Stomach (tissue), 8 donors: ENCODE measurements at regions not wholly inside any gene's neighbourhood (a gene's known extent, or its start where the extent isn't known, plus 50 kb on each side); places are given as distances from the start of the nearest gene placed in this dataset.

Experiments
- DNase-seq, 2 donors: peaks; one replicate each; pipeline versions ENCODE4 v3.0.0 to v3.0.0-alpha.2; 2013 to 2019
- H3K27ac ChIP-seq, 5 donors: fragments of 200-600 bp in 4 of 5; sonication (generic) in 4 of 5; one replicate each; pipeline ENCODE4 v1.5.1; 2013 to 2019; ENCODE audit warnings: mild to moderate bottlenecking in 1 of 5, moderate library complexity in 1 of 5
- H3K27me3 ChIP-seq, 3 donors: fragments of 200-600 bp; sonication (generic); one replicate each; pipeline ENCODE4 v1.5.1; 2017 to 2019; ENCODE audit warnings: mixed run types in 1 of 3
- H3K36me3 ChIP-seq, 4 donors: fragments of 200-600 bp; sonication (generic); 1 replicate in 3 of 4; 2 replicates in 1 of 4; pipeline ENCODE4 v1.5.1; 2016 to 2019
- H3K4me1 ChIP-seq, 4 donors: fragments of 200-600 bp; sonication (generic); one replicate each; pipeline ENCODE4 v1.5.1; 2016 to 2019
- H3K4me3 ChIP-seq, 4 donors: fragments of 200-600 bp; sonication (generic) in 3 of 4; one replicate each; pipeline ENCODE4 v1.5.1; 2016 to 2019; ENCODE audit warnings: mild to moderate bottlenecking in 1 of 4
- H3K9me3 ChIP-seq, 4 donors: fragments of 200-600 bp; sonication (generic); one replicate each; pipeline ENCODE4 v1.5.1; 2016 to 2019
- EP300 ChIP-seq: sonication (generic); formaldehyde crosslinking; IDR thresholded peaks from one replicate; pipeline ENCODE4 v1.6.1; 2017; ENCODE audit warnings: antibody characterized with exemption
- POLR2A ChIP-seq, 4 donors: fragments of 450-650 bp; IDR thresholded peaks; one replicate each; pipeline ENCODE4 v1.6.1; 2016; ENCODE audit warnings: antibody characterized with exemption in 4 of 4, control low read depth in 2 of 4, mild to moderate bottlenecking in 1 of 4, moderate library complexity in 1 of 4
- POLR2AphosphoS5 ChIP-seq, 3 donors: sonication (generic); formaldehyde crosslinking; IDR thresholded peaks; one replicate each; pipeline ENCODE4 v1.6.1; 2016; ENCODE audit warnings: antibody characterized with exemption in 3 of 3
- WGBS, 5 donors: extraction: QIAGEN DNeasy Blood & Tissue Kit in 3 of 5; methylation state at CpG; one replicate each; pipeline versions ENCODE4 v1.1.5 to v1.1.7; 2013 to 2018; 5-methylcytosine and 5-hydroxymethylcytosine counted together
- intact Hi-C: fragments of 100-400 bp; cut with DNase I; formaldehyde crosslinking; loops from one replicate; pipeline ENCODE4 v1.15.1; 2023; ENCODE audit warnings: low total_unique reads
- TF ChIP-seq, protein P1 (sequence below), 7 experiments: fragments of 450-650 bp in 4 of 7; fragments of 200-600 bp in 3 of 7; sonication (generic) in 3 of 7; IDR thresholded peaks; one replicate each; pipeline ENCODE4 v1.5.1; 2016 to 2019; ENCODE audit warnings: antibody characterized with exemption in 7 of 7, control low read depth in 2 of 7, mild to moderate bottlenecking in 1 of 7
- donor health status: healthy with polysubstance abuse.
- donor health status: Bipolar disorder and iron deficiency.
- donor health status: healthy.

DNA sequence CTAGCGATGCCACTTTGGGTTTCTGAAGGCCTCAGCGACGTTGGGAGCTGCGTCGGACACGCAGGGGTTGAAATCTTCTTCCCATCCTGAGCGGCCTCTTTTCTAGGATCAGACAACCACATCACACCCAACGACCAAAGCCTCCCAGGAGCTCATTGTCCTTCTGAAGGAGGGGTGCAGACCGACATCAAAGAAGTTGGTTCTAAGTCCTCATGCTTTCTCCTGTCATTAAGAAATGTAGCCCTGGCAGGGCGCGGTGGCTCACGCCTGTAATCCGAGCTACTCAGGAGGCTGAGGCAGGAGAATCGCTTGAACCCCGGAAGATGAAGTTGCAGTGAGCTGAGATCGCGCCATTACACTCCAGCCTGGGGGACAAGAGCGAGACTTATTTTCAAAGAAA is 1681.9 kb downstream of the TP53TG3F start:
- DNase-seq: no peak

GRCh38 chr16:35142147-35142808 is 1682.9 kb downstream of the TP53TG3F start:
- Histone ChIP-seq H3K4me1 (no peaks in the 10 kb centered on the region), H3K27me3 (no peaks in the 10 kb centered on the region), H3K9me3 (peaks cover 0 to 87% (median 74%) of the 10 kb centered on the region in 4 donors), H3K4me3 (no peak overlapping the region), H3K27ac (no peak overlapping the region), H3K36me3 (no peaks in the 10 kb centered on the region)
- 56 to 65% (median 60%) methylated on average over 6 of the region's 6 CpGs for WGBS, 5 donors
- intact Hi-C loops: no loop called here
- DNase-seq: no peak
- TF ChIP-seq, protein P1, sequence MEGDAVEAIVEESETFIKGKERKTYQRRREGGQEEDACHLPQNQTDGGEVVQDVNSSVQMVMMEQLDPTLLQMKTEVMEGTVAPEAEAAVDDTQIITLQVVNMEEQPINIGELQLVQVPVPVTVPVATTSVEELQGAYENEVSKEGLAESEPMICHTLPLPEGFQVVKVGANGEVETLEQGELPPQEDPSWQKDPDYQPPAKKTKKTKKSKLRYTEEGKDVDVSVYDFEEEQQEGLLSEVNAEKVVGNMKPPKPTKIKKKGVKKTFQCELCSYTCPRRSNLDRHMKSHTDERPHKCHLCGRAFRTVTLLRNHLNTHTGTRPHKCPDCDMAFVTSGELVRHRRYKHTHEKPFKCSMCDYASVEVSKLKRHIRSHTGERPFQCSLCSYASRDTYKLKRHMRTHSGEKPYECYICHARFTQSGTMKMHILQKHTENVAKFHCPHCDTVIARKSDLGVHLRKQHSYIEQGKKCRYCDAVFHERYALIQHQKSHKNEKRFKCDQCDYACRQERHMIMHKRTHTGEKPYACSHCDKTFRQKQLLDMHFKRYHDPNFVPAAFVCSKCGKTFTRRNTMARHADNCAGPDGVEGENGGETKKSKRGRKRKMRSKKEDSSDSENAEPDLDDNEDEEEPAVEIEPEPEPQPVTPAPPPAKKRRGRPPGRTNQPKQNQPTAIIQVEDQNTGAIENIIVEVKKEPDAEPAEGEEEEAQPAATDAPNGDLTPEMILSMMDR (IDR thresholded peaks at IDR 0.05): no peak
- TF ChIP-seq POLR2A (IDR thresholded peaks at IDR 0.05): no peak
- TF ChIP-seq EP300: no peak
- TF ChIP-seq POLR2AphosphoS5 (IDR thresholded peaks at IDR 0.05): no peak

More for the DNA sequence above, 1681.9 kb downstream of the TP53TG3F start:
- TF ChIP-seq, protein P1 (IDR thresholded peaks at IDR 0.05): no peak
- TF ChIP-seq POLR2AphosphoS5 (IDR thresholded peaks at IDR 0.05) (no peak), EP300 (no peak), POLR2A (IDR thresholded peaks at IDR 0.05) (no peak)
- Histone ChIP-seq H3K4me1 (no peaks in the 10 kb centered on the region), H3K36me3 (no peaks in the 10 kb centered on the region), H3K9me3 (peaks cover 0 to 80% (median 65%) of the 10 kb centered on the region in 4 donors), H3K4me3 (no peak overlapping the region), H3K27me3 (no peaks in the 10 kb centered on the region), H3K27ac (no peak overlapping the region)
- intact Hi-C loops: no loop called here
- 75 to 86% (median 80%) methylated on average over 18 of the region's 18 CpGs for WGBS, 5 donors

DNA sequence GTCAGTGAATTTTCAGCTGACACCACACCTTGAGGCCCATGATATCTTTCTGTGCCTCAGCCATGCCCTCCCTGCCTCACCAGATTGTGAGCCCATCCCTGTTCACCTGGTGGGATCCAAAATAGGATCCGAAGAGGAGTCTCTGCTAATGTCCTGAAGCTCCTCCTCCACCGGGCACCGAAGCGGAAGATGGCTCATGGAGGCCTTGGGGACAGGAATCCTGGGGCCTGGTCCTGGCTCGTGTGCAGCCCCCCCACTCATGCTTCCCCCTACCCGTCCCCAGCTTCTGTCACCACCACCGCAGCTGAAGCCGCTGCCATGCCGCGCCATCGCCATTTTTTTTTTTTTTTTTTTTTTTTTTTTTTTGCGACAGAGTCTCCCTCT is 1683.4 kb downstream of the TP53TG3F start:
- no peaks in the 10 kb centered on the region for H3K27me3 ChIP-seq
- no peaks in the 10 kb centered on the region for H3K36me3 ChIP-seq
- WGBS, 5 donors: 90 to 97% (median 95%) methylated on average over 11 to 12 of the region's 12 CpGs
- no peak for DNase-seq
- no peaks in the 10 kb centered on the region for H3K4me1 ChIP-seq
- peaks cover 0 to 87% (median 79%) of the 10 kb centered on the region in 4 donors for H3K9me3 ChIP-seq
- intact Hi-C loops: no loop called here
- TF ChIP-seq, protein P1 (IDR thresholded peaks at IDR 0.05): no peak
- no peak for TF ChIP-seq POLR2A (IDR thresholded peaks at IDR 0.05)
- no peak for TF ChIP-seq POLR2AphosphoS5 (IDR thresholded peaks at IDR 0.05)
- TF ChIP-seq EP300: no peak
- H3K27ac ChIP-seq: no peak overlapping the region
- no peak overlapping the region for H3K4me3 ChIP-seq

DNA sequence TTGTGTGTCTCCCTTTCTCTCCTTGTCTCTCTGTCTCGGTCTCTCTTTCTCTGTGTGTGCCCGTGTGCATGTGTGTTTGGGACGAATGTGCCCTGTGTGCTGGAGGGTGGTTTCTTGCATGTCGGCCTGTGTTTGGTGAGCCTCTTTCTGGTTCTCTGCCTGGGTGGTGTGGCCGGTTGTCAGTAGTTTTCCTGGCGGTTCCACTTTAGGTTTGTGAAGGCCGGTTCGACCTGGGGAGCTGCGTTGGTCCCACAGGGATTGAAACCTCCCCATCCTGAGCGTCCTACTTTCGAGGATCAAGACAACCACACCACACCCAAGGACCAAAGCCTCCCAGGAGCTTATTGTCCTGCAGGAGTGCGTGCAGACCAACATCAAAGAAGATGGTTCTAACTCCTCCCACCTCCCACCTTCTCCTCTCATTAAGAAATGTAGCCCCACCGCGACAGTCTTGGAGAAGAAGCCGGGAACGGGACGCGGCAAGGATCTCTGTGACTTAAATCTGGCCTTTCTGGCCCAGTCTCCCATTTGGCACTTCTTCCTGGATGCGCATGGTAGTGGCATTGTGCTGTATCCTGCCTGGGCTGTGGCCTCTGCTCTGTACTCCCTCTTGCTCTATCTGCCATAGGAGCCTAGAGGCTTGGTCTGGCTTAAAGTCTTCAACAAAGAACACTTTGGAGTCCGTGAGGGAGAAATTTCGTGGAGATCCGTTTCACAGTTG is 1685.0 kb downstream of the TP53TG3F start:
- peaks cover 0 to 100% (median 90%) of the 10 kb centered on the region in 4 donors for H3K9me3 ChIP-seq
- intact Hi-C loops: no loop called here
- H3K4me1 ChIP-seq: no peaks in the 10 kb centered on the region
- no peak for DNase-seq
- TF ChIP-seq POLR2A (IDR thresholded peaks at IDR 0.05) (no peak), POLR2AphosphoS5 (IDR thresholded peaks at IDR 0.05) (no peak), EP300 (no peak)
- TF ChIP-seq, protein P1 (IDR thresholded peaks at IDR 0.05): no peak
- no peak overlapping the region for H3K4me3 ChIP-seq
- H3K27ac ChIP-seq: no peak overlapping the region
- WGBS, 5 donors: 77 to 88% (median 80%) methylated on average over 22 of the region's 22 CpGs
- H3K27me3 ChIP-seq: no peaks in the 10 kb centered on the region
- no peaks in the 10 kb centered on the region for H3K36me3 ChIP-seq
